ENCODE measurements at regions not wholly inside any gene's neighbourhood (a gene's known extent, or its start where the extent isn't known, plus 50 kb on each side); places are given as distances from the start of the nearest gene placed in this dataset.
A peak's percentile ranks its signal among the peaks of the same experiment; 100 is the strongest.

DNA sequence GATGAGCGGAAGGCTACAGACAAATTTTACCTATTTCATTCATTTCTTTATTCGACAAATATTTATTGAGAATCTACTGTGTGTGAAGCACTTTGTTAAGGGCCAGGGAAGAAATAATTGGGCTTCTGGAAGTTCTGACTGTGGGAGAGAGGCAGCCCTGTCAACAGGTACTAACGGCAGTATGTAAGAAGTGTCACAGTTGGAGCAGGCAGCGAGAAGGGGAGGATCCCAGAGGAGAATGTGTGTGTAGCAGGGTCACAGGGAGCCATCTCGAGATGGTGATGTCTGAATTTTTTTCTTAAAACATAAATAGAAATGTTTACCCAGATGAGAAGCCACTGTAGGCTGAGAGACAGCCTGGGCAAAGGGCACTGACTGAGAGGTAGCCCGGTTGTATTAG is 163.3 kb upstream of the SLC38A2 start:
- TF ChIP-seq POLR2A (IDR thresholded peaks at IDR 0.05) (no peak), EP300 (IDR thresholded peaks at IDR 0.05) (no peak), POLR2AphosphoS5 (IDR thresholded peaks at IDR 0.05) (no peak)
- TF ChIP-seq, protein P1, sequence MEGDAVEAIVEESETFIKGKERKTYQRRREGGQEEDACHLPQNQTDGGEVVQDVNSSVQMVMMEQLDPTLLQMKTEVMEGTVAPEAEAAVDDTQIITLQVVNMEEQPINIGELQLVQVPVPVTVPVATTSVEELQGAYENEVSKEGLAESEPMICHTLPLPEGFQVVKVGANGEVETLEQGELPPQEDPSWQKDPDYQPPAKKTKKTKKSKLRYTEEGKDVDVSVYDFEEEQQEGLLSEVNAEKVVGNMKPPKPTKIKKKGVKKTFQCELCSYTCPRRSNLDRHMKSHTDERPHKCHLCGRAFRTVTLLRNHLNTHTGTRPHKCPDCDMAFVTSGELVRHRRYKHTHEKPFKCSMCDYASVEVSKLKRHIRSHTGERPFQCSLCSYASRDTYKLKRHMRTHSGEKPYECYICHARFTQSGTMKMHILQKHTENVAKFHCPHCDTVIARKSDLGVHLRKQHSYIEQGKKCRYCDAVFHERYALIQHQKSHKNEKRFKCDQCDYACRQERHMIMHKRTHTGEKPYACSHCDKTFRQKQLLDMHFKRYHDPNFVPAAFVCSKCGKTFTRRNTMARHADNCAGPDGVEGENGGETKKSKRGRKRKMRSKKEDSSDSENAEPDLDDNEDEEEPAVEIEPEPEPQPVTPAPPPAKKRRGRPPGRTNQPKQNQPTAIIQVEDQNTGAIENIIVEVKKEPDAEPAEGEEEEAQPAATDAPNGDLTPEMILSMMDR (IDR thresholded peaks at IDR 0.05): no peak
- H3K4me1 ChIP-seq: peaks cover 0 to 11% (median 1%) of the 10 kb centered on the region in 4 donors
- 88 to 90% methylated on average over 6 of the region's 6 CpGs for WGBS, 2 donors
- H3K9me3 ChIP-seq: no peaks in the 10 kb centered on the region
- H3K27ac ChIP-seq: no peak overlapping the region
- DNase-seq (no peak), ATAC-seq (ENCODE audit: low FRiP score in 2 of 2) (no peak)
- no peak overlapping the region for H3K4me3 ChIP-seq
- H3K27me3 ChIP-seq: no peaks in the 10 kb centered on the region
- no peaks in the 10 kb centered on the region for H3K36me3 ChIP-seq

DNA sequence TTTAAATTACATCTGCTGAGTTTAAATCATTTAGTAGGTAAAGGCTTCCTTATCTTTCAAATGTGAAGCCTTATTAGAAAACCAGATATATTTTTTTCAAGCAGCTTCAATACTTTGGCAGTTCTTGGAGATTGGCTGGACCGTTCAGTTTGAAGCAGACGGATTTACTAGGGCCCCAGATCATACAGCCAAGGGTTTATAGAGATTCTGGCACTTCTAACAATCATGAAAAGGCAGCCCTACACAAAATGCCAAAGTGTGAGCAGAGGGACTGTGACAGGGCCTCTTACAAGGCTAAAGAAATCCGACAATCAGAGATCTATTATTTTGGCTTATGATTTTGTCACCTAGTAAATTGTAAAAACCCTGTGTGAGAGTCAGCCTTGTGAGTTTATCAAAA is 162.8 kb upstream of the SLC38A2 start:
- no peaks in the 10 kb centered on the region for H3K27me3 ChIP-seq
- WGBS, 2 donors: 84 to 94% methylated on average over 3 of the region's 3 CpGs
- ATAC-seq (ENCODE audit: low FRiP score in 2 of 2) (no peak), DNase-seq (no peak)
- H3K9me3 ChIP-seq: no peaks in the 10 kb centered on the region
- no peaks in the 10 kb centered on the region for H3K36me3 ChIP-seq
- peaks cover 0 to 11% (median 1%) of the 10 kb centered on the region in 4 donors for H3K4me1 ChIP-seq
- no peak overlapping the region for H3K27ac ChIP-seq
- H3K4me3 ChIP-seq: no peak overlapping the region
- no peak for TF ChIP-seq EP300 (IDR thresholded peaks at IDR 0.05)
- no peak for TF ChIP-seq POLR2AphosphoS5 (IDR thresholded peaks at IDR 0.05)
- TF ChIP-seq POLR2A (IDR thresholded peaks at IDR 0.05): no peak
- TF ChIP-seq, protein P1 (IDR thresholded peaks at IDR 0.05): no peak

DNA sequence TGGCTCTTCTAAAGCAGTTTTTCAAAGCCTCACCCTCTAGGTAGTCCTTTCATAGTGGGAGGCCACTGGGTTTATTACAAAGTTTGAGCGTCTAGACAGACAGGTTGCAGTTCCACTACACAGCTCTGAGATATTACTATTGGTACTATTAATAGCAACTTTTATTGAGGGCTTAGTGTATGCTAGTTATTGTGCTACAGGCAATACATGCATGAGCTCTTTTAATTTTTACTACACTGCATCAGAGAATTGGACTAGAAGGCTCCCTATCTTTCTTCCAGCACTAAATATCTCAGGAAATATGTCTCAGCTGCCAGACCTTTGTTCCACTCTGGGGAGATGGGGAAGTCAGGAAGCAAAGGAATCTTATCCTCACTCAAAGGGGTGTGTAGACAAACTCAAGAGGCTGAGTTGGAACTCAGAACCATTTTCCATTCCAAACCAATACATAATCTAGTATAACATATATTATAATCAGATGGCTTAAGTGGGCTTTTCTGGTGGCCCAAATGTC is 161.8 kb upstream of the SLC38A2 start:
- Histone ChIP-seq H3K4me1 (peaks cover 0 to 11% (median 1%) of the 10 kb centered on the region in 4 donors), H3K36me3 (no peaks in the 10 kb centered on the region), H3K4me3 (no peak overlapping the region), H3K27ac (no peak overlapping the region), H3K27me3 (no peaks in the 10 kb centered on the region), H3K9me3 (no peaks in the 10 kb centered on the region)
- 91 to 95% methylated on average over 1 of the region's 1 CpG for WGBS, 2 donors
- DNase-seq: no peak
- ATAC-seq (ENCODE audit: low FRiP score in 2 of 2): peak in 1 of 2 donors; percentile 32
- TF ChIP-seq, protein P1 (IDR thresholded peaks at IDR 0.05): no peak
- TF ChIP-seq POLR2A (IDR thresholded peaks at IDR 0.05): no peak

DNA sequence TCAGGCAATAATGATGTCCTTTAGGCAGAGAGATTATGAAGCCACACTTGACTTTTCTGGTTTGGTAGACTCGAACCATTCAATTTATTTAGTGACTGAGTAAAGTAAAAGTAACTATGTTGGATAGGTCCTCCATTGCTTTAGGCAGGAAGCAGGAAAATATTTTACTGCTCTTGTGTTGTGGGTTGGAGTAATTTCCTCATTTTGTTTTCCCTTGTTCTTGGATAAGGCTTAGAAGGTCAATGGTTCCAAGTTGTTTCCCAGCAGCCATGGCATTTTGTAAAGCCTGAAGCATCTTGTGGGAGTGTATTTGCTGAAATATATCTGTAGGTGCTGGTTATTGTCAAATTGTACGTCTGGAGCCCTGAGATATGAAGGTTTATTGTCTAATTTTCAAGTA is 161.2 kb upstream of the SLC38A2 start:
- H3K36me3 ChIP-seq: no peaks in the 10 kb centered on the region
- ATAC-seq (ENCODE audit: low FRiP score in 2 of 2) (no peak), DNase-seq (no peak)
- H3K4me1 ChIP-seq: peaks cover 0 to 11% (median 1%) of the 10 kb centered on the region in 4 donors
- H3K27ac ChIP-seq: no peak overlapping the region
- no peaks in the 10 kb centered on the region for H3K27me3 ChIP-seq
- TF ChIP-seq POLR2A (IDR thresholded peaks at IDR 0.05) (no peak), EP300 (IDR thresholded peaks at IDR 0.05) (no peak), POLR2AphosphoS5 (IDR thresholded peaks at IDR 0.05) (no peak)
- TF ChIP-seq, protein P1 (IDR thresholded peaks at IDR 0.05): no peak
- H3K4me3 ChIP-seq: no peak overlapping the region
- H3K9me3 ChIP-seq: no peaks in the 10 kb centered on the region
- 80 to 87% methylated on average over 2 of the region's 2 CpGs for WGBS, 2 donors

DNA sequence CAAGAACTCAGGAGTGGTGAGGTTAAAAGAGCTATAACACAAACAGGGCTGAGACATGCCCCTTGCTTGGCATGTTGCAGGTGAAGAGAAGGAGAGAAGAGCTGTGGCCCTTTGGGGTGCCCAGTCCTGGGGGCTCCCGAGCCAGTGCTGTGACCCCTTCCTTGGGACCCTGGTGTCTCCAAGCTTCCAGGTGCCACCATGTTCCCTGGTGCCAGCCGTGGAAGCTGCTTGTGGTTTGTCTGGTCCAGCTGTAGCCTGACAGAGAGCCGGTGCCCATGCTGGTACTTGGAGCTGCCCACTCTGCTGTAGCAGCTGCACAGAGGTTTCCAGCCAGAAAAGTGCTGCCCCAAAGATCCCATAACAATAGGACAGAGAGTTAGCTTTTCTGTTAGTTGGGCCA is 159.2 kb upstream of the SLC38A2 start:
- ATAC-seq (ENCODE audit: low FRiP score in 2 of 2) (no peak), DNase-seq (peak in 1 of 2 donors; percentile 8)
- no peak for TF ChIP-seq POLR2A (IDR thresholded peaks at IDR 0.05)
- no peak for TF ChIP-seq EP300 (IDR thresholded peaks at IDR 0.05)
- TF ChIP-seq, protein P1 (IDR thresholded peaks at IDR 0.05): no peak
- TF ChIP-seq POLR2AphosphoS5 (IDR thresholded peaks at IDR 0.05): no peak
- Histone ChIP-seq H3K36me3 (no peaks in the 10 kb centered on the region), H3K27ac (no peak overlapping the region), H3K9me3 (no peaks in the 10 kb centered on the region), H3K4me1 (peaks cover 0 to 11% (median 1%) of the 10 kb centered on the region in 4 donors), H3K4me3 (no peak overlapping the region), H3K27me3 (no peaks in the 10 kb centered on the region)
- 100% methylated on average over 3 of the region's 3 CpGs; no CpG with 5 or more reads in 1 of the 2 donors for WGBS, 2 donors

Data from upper lobe of left lung (tissue), 6 donors.